A549 (cell line): ENCODE measurements at regions not wholly inside any gene's neighbourhood (a gene's known extent, or its start where the extent isn't known, plus 50 kb on each side); places are given as distances from the start of the nearest gene placed in this dataset.
"Not testable (repeated sequence)": the region's sequence is repeated elsewhere in the genome, so short reads cannot be mapped to it uniquely, and the experiment has no call there.

Source experiments
- ATAC-seq, 2 experiments: fragments of 200-7000 bp in 1 of 2; fragments of >200 bp in 1 of 2; cut with Nextera tagmentation in 1 of 2; cut with Tn5 transposase in 1 of 2; 3 replicates each; pipeline versions ENCODE4 v1.8.0 to v1.9.1; 2018 to 2020; ENCODE audit warnings: mild to moderate bottlenecking in 1 of 2, moderate library complexity in 1 of 2
- CTCF ChIA-PET: fragments of 300-600 bp; sonication (Branson Sonifier 250); formaldehyde crosslinking; extraction: SDS; loops from one replicate; lab custom pipeline; 2021; ENCODE audit warnings: antibody characterized with exemption, inconsistent platforms; lab: Yijun Ruan, JAX
- POLR2A ChIA-PET: fragments of 350-600 bp; formaldehyde crosslinking; extraction: SDS; loops from one replicate; lab custom pipeline; 2021; ENCODE audit warnings: antibody characterized with exemption, inconsistent platforms; lab: Yijun Ruan, JAX
- DNase-seq, 2 experiments: peaks; one replicate each; pipeline versions ENCODE4 v3.0.0 to v3.0.0-alpha.2; 2011 to 2016; ENCODE audit warnings: low read depth in 1 of 2, low spot score in 1 of 2
- FAIRE-seq: peaks from 2 replicates; lab custom pipeline; 2011; peaks lifted over from hg19 to GRCh38; lab: Jason Lieb, UNC
- H3K27ac ChIP-seq, 2 experiments: fragments of >200 bp; sonication (Bioruptor Twin); formaldehyde crosslinking; 3 replicates each; pipeline ENCODE4 v1.5.1; 2016 to 2017
- H3K4me1 ChIP-seq: fragments of >200 bp; sonication (Bioruptor Twin); formaldehyde crosslinking; 3 replicates; pipeline ENCODE4 v1.6.1; 2016
- H3K4me2 ChIP-seq: fragments of >200 bp; sonication (Bioruptor Twin); formaldehyde crosslinking; 3 replicates; pipeline ENCODE4 v1.6.1; 2016
- H3K4me3 ChIP-seq: fragments of >200 bp; sonication (Bioruptor Twin); formaldehyde crosslinking; 3 replicates; pipeline ENCODE4 v1.5.1; 2016
- H3K9me3 ChIP-seq: fragments of >200 bp; sonication (Bioruptor Twin); formaldehyde crosslinking; 3 replicates; pipeline ENCODE4 v1.6.1; 2016
- CEBPB ChIP-seq, 2 experiments: fragments of >200 bp in 1 of 2; sonication (Bioruptor Twin) in 1 of 2; formaldehyde crosslinking in 1 of 2; IDR thresholded peaks; 2 replicates each; pipeline ENCODE4 v1.6.1; 2012 to 2016
- EP300 ChIP-seq, 2 experiments: fragments of >200 bp; sonication (Bioruptor Twin); formaldehyde crosslinking; IDR thresholded peaks; 2 replicates in 1 of 2; 3 replicates in 1 of 2; pipeline ENCODE4 v1.6.1; 2016 to 2017
- ESRRA ChIP-seq: fragments of 150-350 bp; IDR thresholded peaks from 2 replicates; pipeline ENCODE4 v1.6.1; 2014; ENCODE audit warnings: mild to moderate bottlenecking, low read length, borderline replicate concordance
- FOSB ChIP-seq: fragments of 250-450 bp; sonication (Bioruptor Pico); IDR thresholded peaks from 2 replicates; pipeline ENCODE4 v1.5.0; 2020; ENCODE audit warnings: mild to moderate bottlenecking, moderate library complexity
- HOXB5 ChIP-seq: fragments of 250-450 bp; sonication (Bioruptor Pico); IDR thresholded peaks from 2 replicates; pipeline ENCODE4 v1.5.0; 2020; ENCODE audit warnings: mild to moderate bottlenecking, moderate library complexity
- JUN ChIP-seq, 2 experiments: fragments of >200 bp; sonication (Bioruptor Twin); formaldehyde crosslinking; IDR thresholded peaks; 2 replicates in 1 of 2; 3 replicates in 1 of 2; pipeline ENCODE4 v1.6.1; 2016 to 2017
- MAFK ChIP-seq: fragments of 450-650 bp; IDR thresholded peaks from 2 replicates; pipeline ENCODE4 v1.6.1; 2014; ENCODE audit not compliant: partially characterized antibody
- MYC ChIP-seq: IDR thresholded peaks from 2 replicates; pipeline ENCODE4 v1.6.1; 2012; ENCODE audit warnings: mild to moderate bottlenecking, inconsistent platforms, low read length, improper control_type of control experiment, borderline replicate concordance
- RARB ChIP-seq: fragments of 250-450 bp; sonication (Bioruptor Pico); IDR thresholded peaks from 2 replicates; pipeline ENCODE4 v1.8.0; 2021; ENCODE audit warnings: mild to moderate bottlenecking, moderate library complexity
- RCOR1 ChIP-seq: fragments of 150-350 bp; IDR thresholded peaks from 2 replicates; pipeline ENCODE4 v1.6.1; 2014; ENCODE audit warnings: antibody characterized with exemption, low read length, low read depth
- RFX5 ChIP-seq: fragments of 450-650 bp; IDR thresholded peaks from 2 replicates; pipeline ENCODE4 v1.7.1; 2014; ENCODE audit warnings: antibody characterized with exemption, mild to moderate bottlenecking, moderate library complexity
- RNF2 ChIP-seq: fragments of 200-600 bp; sonication (generic); IDR thresholded peaks from 2 replicates; pipeline ENCODE4 v1.6.1; 2016; ENCODE audit warnings: low read depth, mild to moderate bottlenecking, antibody characterized with exemption, moderate library complexity, borderline replicate concordance
- SMC3 ChIP-seq: fragments of >200 bp; sonication (Bioruptor Twin); formaldehyde crosslinking; IDR thresholded peaks from 3 replicates; pipeline ENCODE4 v1.6.1; 2018; ENCODE audit warnings: inconsistent platforms
- SREBF2 ChIP-seq: fragments of 450-650 bp; IDR thresholded peaks from 2 replicates; pipeline ENCODE4 v1.6.1; 2014; ENCODE audit warnings: mild to moderate bottlenecking, moderate library complexity
- TFCP2L1 ChIP-seq: fragments of 250-450 bp; sonication (Bioruptor Pico); IDR thresholded peaks from 2 replicates; pipeline ENCODE4 v1.5.0; 2021; ENCODE audit warnings: mild to moderate bottlenecking
- ZC3H11A ChIP-seq: fragments of 450-650 bp; IDR thresholded peaks from 2 replicates; pipeline ENCODE4 v1.6.1; 2014; ENCODE audit warnings: antibody characterized with exemption, mild to moderate bottlenecking
- ZNF302 ChIP-seq: fragments of 250-450 bp; sonication (Bioruptor Pico); IDR thresholded peaks from 2 replicates; pipeline ENCODE4 v1.9.0; 2021; ENCODE audit warnings: inconsistent platforms, mild to moderate bottlenecking, moderate library complexity
- WGBS: methylation state at CpG from one replicate; pipeline ENCODE4 v1.1.6; 2017; ENCODE audit errors: missing lambda C conversion rate; 5-methylcytosine and 5-hydroxymethylcytosine counted together
- TF ChIP-seq, protein P1 (sequence below): fragments of 450-650 bp; IDR thresholded peaks from 2 replicates; pipeline ENCODE4 v1.6.1; 2014; ENCODE audit warnings: antibody characterized with exemption
- TF ChIP-seq, protein P2 (sequence below): fragments of >200 bp; sonication (Bioruptor Twin); formaldehyde crosslinking; IDR thresholded peaks from 2 replicates; pipeline ENCODE4 v1.6.1; 2016
- TF ChIP-seq, protein P3 (sequence below): fragments of 250-450 bp; sonication (Bioruptor Pico); IDR thresholded peaks from 2 replicates; pipeline ENCODE4 v1.5.0; 2021; ENCODE audit warnings: mild to moderate bottlenecking, moderate library complexity, borderline replicate concordance
- TF ChIP-seq, protein P4 (sequence below): IDR thresholded peaks from 2 replicates; pipeline ENCODE4 v1.6.1; 2012
- TF ChIP-seq, protein P5 (sequence below): fragments of >200 bp; sonication (Bioruptor Twin); formaldehyde crosslinking; IDR thresholded peaks from 3 replicates; pipeline ENCODE4 v1.5.1; 2016

DNA sequence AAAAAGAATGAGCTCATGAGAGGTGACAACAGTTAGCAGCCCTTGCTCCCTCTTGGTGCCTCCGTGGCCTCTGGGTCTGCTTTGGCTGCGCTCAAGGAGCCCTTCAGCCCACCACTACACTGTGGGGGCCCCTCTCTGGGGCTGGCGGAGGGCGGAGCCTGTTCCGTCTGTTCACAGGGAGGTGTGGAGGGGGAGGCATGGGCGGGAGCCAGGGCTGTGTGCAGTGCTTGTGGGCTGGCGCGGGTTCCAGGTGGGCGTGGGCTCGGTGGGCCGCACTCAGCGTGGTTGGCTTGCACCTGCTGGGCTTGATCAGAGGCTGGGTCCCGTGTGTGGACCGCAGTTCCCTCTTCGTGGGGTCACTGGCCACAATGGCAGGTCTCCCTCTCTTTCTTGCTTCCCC, 953.4 kb upstream of the PRR20A start:
- no peak for FAIRE-seq
- DNase-seq = no peak
- no peak overlapping the region for H3K27ac ChIP-seq
- ATAC-seq = no peak
- no peak overlapping the region for H3K4me3 ChIP-seq
- H3K4me1 ChIP-seq = no peaks in the 10 kb centered on the region
- no peak overlapping the region for H3K4me2 ChIP-seq
- no peaks in the 10 kb centered on the region for H3K9me3 ChIP-seq
- TF ChIP-seq, protein P1, sequence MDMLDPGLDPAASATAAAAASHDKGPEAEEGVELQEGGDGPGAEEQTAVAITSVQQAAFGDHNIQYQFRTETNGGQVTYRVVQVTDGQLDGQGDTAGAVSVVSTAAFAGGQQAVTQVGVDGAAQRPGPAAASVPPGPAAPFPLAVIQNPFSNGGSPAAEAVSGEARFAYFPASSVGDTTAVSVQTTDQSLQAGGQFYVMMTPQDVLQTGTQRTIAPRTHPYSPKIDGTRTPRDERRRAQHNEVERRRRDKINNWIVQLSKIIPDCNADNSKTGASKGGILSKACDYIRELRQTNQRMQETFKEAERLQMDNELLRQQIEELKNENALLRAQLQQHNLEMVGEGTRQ = no peak
- TF ChIP-seq, protein P2, sequence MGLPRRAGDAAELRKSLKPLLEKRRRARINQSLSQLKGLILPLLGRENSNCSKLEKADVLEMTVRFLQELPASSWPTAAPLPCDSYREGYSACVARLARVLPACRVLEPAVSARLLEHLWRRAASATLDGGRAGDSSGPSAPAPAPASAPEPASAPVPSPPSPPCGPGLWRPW = no peak
- TF ChIP-seq SREBF2 (no peak), CEBPB (IDR thresholded peaks at IDR 0.05) (no peak), RCOR1 (no peak), TFCP2L1 (CRISPR knock-in tag) (no peak), RARB (CRISPR knock-in tag) (no peak), SMC3 (no peak), HOXB5 (no peak), FOSB (CRISPR knock-in tag) (no peak), MYC (no peak), ZNF302 (CRISPR knock-in tag) (no peak), RFX5 (no peak), MAFK (no peak), RNF2 (no peak)
- TF ChIP-seq, protein P3, sequence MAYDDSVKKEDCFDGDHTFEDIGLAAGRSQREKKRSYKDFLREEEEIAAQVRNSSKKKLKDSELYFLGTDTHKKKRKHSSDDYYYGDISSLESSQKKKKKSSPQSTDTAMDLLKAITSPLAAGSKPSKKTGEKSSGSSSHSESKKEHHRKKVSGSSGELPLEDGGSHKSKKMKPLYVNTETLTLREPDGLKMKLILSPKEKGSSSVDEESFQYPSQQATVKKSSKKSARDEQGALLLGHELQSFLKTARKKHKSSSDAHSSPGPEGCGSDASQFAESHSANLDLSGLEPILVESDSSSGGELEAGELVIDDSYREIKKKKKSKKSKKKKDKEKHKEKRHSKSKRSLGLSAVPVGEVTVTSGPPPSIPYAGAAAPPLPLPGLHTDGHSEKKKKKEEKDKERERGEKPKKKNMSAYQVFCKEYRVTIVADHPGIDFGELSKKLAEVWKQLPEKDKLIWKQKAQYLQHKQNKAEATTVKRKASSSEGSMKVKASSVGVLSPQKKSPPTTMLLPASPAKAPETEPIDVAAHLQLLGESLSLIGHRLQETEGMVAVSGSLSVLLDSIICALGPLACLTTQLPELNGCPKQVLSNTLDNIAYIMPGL (CRISPR knock-in tag) = no peak
- TF ChIP-seq, protein P4, sequence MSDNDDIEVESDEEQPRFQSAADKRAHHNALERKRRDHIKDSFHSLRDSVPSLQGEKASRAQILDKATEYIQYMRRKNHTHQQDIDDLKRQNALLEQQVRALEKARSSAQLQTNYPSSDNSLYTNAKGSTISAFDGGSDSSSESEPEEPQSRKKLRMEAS = no peak
- TF ChIP-seq, protein P5, sequence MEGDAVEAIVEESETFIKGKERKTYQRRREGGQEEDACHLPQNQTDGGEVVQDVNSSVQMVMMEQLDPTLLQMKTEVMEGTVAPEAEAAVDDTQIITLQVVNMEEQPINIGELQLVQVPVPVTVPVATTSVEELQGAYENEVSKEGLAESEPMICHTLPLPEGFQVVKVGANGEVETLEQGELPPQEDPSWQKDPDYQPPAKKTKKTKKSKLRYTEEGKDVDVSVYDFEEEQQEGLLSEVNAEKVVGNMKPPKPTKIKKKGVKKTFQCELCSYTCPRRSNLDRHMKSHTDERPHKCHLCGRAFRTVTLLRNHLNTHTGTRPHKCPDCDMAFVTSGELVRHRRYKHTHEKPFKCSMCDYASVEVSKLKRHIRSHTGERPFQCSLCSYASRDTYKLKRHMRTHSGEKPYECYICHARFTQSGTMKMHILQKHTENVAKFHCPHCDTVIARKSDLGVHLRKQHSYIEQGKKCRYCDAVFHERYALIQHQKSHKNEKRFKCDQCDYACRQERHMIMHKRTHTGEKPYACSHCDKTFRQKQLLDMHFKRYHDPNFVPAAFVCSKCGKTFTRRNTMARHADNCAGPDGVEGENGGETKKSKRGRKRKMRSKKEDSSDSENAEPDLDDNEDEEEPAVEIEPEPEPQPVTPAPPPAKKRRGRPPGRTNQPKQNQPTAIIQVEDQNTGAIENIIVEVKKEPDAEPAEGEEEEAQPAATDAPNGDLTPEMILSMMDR = no peak
- ChIA-PET CTCF (no interaction called here), POLR2A (no interaction called here)
- 33% methylated on average over 4 of the region's 15 CpGs for WGBS

DNA sequence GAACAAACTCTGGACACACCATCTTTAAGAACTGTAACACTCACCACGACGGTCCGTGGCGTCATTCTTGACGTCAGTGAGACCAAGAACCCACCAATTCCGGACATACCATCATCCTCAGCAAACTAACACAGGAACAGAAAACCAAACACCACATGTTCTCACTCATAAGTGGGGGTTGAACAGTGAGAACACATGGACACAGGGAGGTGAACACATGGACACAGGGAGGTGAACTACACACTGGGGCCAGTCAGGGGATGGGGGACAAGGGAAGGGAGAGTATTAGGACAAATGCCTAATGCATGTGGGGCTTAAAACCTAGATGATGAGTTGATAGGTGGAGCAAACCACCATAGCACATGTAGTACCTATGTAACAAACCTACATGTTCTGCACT, 952.1 kb upstream of the PRR20A start:
- H3K27ac ChIP-seq, FAIRE-seq, H3K4me1 ChIP-seq, H3K4me2 ChIP-seq, H3K4me3 ChIP-seq, H3K9me3 ChIP-seq, ATAC-seq, CTCF ChIA-PET, DNase-seq, POLR2A ChIA-PET: not testable (repeated sequence)
- 0% methylated on average over 6 of the region's 6 CpGs for WGBS

DNA sequence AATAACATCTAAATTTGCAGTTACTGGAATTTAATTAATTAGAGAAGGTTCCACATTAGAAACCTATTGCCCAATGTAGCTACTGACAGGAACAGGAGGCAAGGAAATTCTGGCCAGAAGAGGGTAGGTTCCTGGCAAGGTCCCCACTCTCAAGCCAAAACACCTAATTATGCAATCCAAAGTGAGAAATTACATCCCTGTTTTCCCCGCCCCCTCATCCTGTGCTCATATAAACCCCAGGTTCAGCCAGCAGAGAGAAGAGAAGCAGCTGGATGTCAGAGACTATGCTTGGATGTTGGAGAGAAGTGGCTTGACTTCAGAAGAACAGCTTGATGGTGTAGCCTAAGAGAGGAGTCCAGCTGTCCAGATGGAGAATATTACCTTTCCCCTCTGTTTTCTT, 951.3 kb upstream of the PRR20A start:
- DNase-seq = no peak
- WGBS = 0% methylated on average over 1 of the region's 1 CpG

More for the DNA sequence above, 951.3 kb upstream of the PRR20A start:
- FAIRE-seq = no peak
- TF ChIP-seq RFX5 = no peak
- TF ChIP-seq, protein P3 (CRISPR knock-in tag) = no peak
- TF ChIP-seq EP300 (IDR thresholded peaks at IDR 0.05) = no peak
- no peak for TF ChIP-seq SMC3
- TF ChIP-seq ESRRA = no peak
- TF ChIP-seq JUN (IDR thresholded peaks at IDR 0.05) = no peak
- TF ChIP-seq ZC3H11A = no peak
- TF ChIP-seq, protein P1 = no peak
- no peaks in the 10 kb centered on the region for H3K9me3 ChIP-seq
- ChIA-PET CTCF (no interaction called here), POLR2A (no interaction called here)
- no peak overlapping the region for H3K27ac ChIP-seq
- no peak for ATAC-seq
- no peak overlapping the region for H3K4me2 ChIP-seq
- no peaks in the 10 kb centered on the region for H3K4me1 ChIP-seq
- no peak overlapping the region for H3K4me3 ChIP-seq
